ENCODE measurements at regions not wholly inside any gene's neighbourhood (a gene's known extent, or its start where the extent isn't known, plus 50 kb on each side); places are given as distances from the start of the nearest gene placed in this dataset.

DNA sequence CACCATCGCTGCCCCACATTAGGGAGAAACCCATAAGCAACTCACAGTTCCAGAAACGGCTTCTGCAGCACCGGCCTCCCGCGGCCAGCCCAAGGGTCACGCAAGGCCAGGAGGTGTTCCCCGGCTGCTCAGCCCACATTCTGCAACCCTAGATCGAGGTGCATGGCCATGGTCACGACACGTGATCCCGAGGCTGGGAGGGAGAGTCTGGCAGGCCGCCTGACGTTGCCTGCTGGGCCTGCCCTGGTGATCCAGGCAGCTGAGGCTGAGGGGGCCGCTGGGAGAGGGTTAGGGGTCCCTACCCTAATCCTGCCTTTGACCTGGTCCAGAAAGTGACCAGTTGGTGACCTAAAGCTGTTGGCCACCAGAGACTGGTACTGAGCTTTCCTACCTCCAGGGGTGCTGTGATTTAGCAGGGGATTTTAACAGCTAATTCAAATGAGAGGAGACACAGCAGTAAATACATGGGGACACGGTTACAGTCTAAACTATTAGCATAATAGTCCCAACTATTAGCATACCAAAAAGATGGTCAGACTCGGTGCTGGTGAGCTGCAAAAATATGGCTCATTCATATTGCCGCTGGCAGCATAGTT lies 97.4 kb upstream of the CIBAR2 start (continued):
- TF ChIP-seq ATF4 (CRISPR knock-in tag; IDR thresholded peaks at IDR 0.05): no peak
- no peak for TF ChIP-seq PHF5A (CRISPR knock-in tag; IDR thresholded peaks at IDR 0.05; ENCODE audit: low read depth, unreplicated experiment)

DNA sequence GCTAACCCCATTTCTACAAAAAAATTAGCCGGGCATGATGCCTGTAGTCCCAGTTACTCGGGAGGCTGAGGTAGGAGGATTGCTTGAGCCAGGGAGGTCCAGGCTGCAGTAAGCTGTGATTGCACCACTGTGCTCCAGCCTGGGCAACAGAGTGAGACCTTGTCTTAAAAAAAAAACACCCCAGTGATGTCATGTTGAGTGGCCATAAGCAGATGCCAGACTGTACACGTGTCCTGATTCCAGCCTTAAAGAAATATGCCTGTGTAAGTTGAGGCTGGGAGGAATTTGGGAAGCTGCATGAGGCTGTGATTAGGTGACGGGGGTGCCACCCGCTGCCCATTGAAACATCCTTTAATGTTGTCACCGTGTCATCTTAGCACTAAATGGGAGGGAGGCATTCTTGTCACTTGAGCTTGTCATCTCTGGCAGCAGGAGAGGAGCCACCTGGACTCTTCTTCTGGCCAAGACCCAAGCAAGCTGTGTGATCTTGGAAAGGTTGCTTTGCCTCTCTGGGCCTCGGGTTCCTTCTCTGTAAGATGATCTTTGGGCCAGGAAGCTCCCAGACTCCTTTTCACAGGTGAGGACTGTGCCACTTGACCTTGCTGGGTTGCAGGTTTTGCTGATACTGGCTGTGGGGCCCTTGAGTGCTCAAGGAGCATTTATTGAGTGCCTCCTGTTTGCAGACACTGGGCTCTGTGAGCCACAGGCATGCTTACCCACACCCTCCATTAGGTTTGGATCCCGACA lies 98.3 kb upstream of the CIBAR2 start:
- intact Hi-C loops (cut with micrococcal nuclease; ENCODE audit: unreplicated experiment) (no loop called here), in situ Hi-C loops (cut with HindIII; ENCODE audit: extremely low pct_ligation_motif_present, low pct_unique_long_range_greater_than_20kb) (loop anchor here (10.0 kb wide), 1 partner anchor 56 kb away; no protein-coding TSS in a partner anchor)
- Histone ChIP-seq H4K20me1 (ENCODE audit: insufficient read depth, low read length) (peaks cover 11% of the 10 kb centered on the region; the same call in 1 of the 2 replicates), H3K27me3 (ENCODE audit: control insufficient read depth in 1 of 2, insufficient read depth in 2 of 2, low read length in 2 of 2) (peaks cover 0 to 4% of the 10 kb centered on the region in 2 experiments; a peak in 1 of 5 replicates), H3K27ac (ENCODE audit: extremely low read length, insufficient read depth, low read length) (no peak overlapping the region), H3K4me2 (ENCODE audit: low read depth, low read length) (no peak overlapping the region), H3K9ac (ENCODE audit: insufficient read depth, low read depth, low read length) (no peak overlapping the region), H3K4me1 (ENCODE audit: insufficient read depth, low read length) (peaks cover 85% of the 10 kb centered on the region), H3K36me3 (replicated peaks in 1 of 2; ENCODE audit: control insufficient read depth in 1 of 2, insufficient read depth in 2 of 2, low read length in 2 of 2) (no peaks in the 10 kb centered on the region), H2AFZ (ENCODE audit: low read length) (no peak overlapping the region), H3K4me3 (replicated peaks in 1 of 3; ENCODE audit: insufficient read depth in 1 of 3, low read depth in 2 of 3, low read length in 3 of 3) (no peak overlapping the region), H3K9me3 (ENCODE audit: low read length) (no peaks in the 10 kb centered on the region), H3K79me2 (ENCODE audit: insufficient read depth, low read length) (no peaks in the 10 kb centered on the region)
- ChIA-PET CTCF (ENCODE audit: low intra/inter-chr PET ratio, low total read pairs) (no interaction called here), POLR2A (interaction anchor here (1.0 to 1.2 kb wide), 2 partner anchors 43 to 51 kb away, joined by 3 read pairs; no protein-coding TSS in a partner anchor)
- FAIRE-seq (no peak), ATAC-seq (no peak), DNase-seq (ENCODE audit: low spot score) (no peak)
- 65% methylated on average over 8 of the region's 8 CpGs for WGBS (ENCODE audit: low lambda C conversion rate)
- no TSS peak for BruUV-seq (replicated peaks)
- peak; percentile 36; the same call in 1 of the 2 replicates for TF ChIP-seq ZNF121 (CRISPR knock-in tag; IDR thresholded peaks at IDR 0.05)
- no peak for TF ChIP-seq GPN1 (CRISPR knock-in tag; IDR thresholded peaks at IDR 0.05; ENCODE audit: borderline replicate concordance)
- no peak for TF ChIP-seq ZNF790 (CRISPR knock-in tag; IDR thresholded peaks at IDR 0.05; ENCODE audit: borderline replicate concordance)
- TF ChIP-seq DBP (CRISPR knock-in tag; IDR thresholded peaks at IDR 0.05; ENCODE audit: not compliant biosample characterization): no peak
- peak; percentile 98 for TF ChIP-seq ZNF768 (CRISPR knock-in tag; IDR thresholded peaks at IDR 0.05)
- TF ChIP-seq, protein P1, sequence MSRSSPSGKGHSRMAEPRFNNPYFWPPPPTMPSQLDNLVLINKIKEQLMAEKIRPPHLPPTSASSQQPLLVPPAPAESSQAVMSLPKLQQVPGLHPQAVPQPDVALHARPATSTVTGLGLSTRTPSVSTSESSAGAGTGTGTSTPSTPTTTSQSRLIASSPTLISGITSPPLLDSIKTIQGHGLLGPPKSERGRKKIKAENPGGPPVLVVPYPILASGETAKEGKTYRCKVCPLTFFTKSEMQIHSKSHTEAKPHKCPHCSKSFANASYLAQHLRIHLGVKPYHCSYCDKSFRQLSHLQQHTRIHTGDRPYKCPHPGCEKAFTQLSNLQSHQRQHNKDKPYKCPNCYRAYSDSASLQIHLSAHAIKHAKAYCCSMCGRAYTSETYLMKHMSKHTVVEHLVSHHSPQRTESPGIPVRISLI (CRISPR knock-in tag; IDR thresholded peaks at IDR 0.05; ENCODE audit: borderline replicate concordance): 0 out of 2 replicates have a peak, but pooled peaks have one; percentile 21
- TF ChIP-seq, protein P2, sequence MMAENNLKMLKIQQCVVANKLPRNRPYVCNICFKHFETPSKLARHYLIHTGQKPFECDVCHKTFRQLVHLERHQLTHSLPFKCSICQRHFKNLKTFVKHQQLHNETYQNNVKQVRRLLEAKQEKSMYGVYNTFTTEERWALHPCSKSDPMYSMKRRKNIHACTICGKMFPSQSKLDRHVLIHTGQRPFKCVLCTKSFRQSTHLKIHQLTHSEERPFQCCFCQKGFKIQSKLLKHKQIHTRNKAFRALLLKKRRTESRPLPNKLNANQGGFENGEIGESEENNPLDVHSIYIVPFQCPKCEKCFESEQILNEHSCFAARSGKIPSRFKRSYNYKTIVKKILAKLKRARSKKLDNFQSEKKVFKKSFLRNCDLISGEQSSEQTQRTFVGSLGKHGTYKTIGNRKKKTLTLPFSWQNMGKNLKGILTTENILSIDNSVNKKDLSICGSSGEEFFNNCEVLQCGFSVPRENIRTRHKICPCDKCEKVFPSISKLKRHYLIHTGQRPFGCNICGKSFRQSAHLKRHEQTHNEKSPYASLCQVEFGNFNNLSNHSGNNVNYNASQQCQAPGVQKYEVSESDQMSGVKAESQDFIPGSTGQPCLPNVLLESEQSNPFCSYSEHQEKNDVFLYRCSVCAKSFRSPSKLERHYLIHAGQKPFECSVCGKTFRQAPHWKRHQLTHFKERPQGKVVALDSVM (CRISPR knock-in tag; IDR thresholded peaks at IDR 0.05): peak; percentile 59; the same call in 1 of the 2 replicates
- TF ChIP-seq ARID3A (IDR thresholded peaks at IDR 0.05; ENCODE audit: low read depth, low read length): no peak
